Ascending aorta (tissue), 2 donors: ENCODE measurements at regions not wholly inside any gene's neighbourhood (a gene's known extent, or its start where the extent isn't known, plus 50 kb on each side); places are given as distances from the start of the nearest gene placed in this dataset.

ENCODE experiments used
- DNase-seq, 2 donors: peaks; one replicate each; pipeline ENCODE4 v3.0.0-alpha.2; 2019; ENCODE audit warnings: low spot score in 2 of 2
- H3K27ac ChIP-seq, 2 donors: fragments of 200-600 bp; sonication (generic); one replicate each; pipeline ENCODE4 v1.5.1; 2016 to 2017; ENCODE audit warnings: mild to moderate bottlenecking in 1 of 2
- H3K27me3 ChIP-seq: fragments of 200-600 bp; sonication (generic); one replicate; pipeline ENCODE4 v1.5.1; 2017
- H3K36me3 ChIP-seq, 2 donors: fragments of 200-600 bp; sonication (generic); one replicate each; pipeline ENCODE4 v1.5.1; 2016
- H3K4me1 ChIP-seq, 2 donors: fragments of 200-600 bp; sonication (generic); one replicate each; pipeline ENCODE4 v1.5.1; 2016 to 2017; ENCODE audit warnings: mild to moderate bottlenecking in 1 of 2
- H3K4me3 ChIP-seq, 2 donors: fragments of 200-600 bp; sonication (generic); one replicate each; pipeline ENCODE4 v1.5.1; 2016 to 2017; ENCODE audit warnings: mild to moderate bottlenecking in 1 of 2
- H3K9me3 ChIP-seq, 2 donors: fragments of 200-600 bp; sonication (generic); one replicate each; pipeline ENCODE4 v1.5.1; 2016
- CTCF ChIP-seq, 3 experiments: fragments of 200-600 bp in 2 of 3; fragments of 450-650 bp in 1 of 3; sonication (generic) in 2 of 3; IDR thresholded peaks; one replicate each; pipeline ENCODE4 v1.5.1; 2016 to 2019; ENCODE audit warnings: antibody characterized with exemption in 3 of 3, mild to moderate bottlenecking in 1 of 3, moderate library complexity in 1 of 3
- intact Hi-C: fragments of 100-400 bp; cut with DNase I; formaldehyde crosslinking; loops from one replicate; pipeline ENCODE4 v1.15.1; 2023

GRCh38 chr21:35895598-35895997, 164.7 kb downstream of the SETD4 start:
- Histone ChIP-seq H3K9me3 (no peaks in the 10 kb centered on the region), H3K36me3 (no peaks in the 10 kb centered on the region), H3K27ac (no peak overlapping the region), H3K27me3 (no peaks in the 10 kb centered on the region), H3K4me1 (no peaks in the 10 kb centered on the region), H3K4me3 (no peak overlapping the region)
- TF ChIP-seq CTCF (IDR thresholded peaks at IDR 0.05) = no peak
- DNase-seq = no peak
- intact Hi-C loops = no loop called here

GRCh38 chr21:35893156-35893555, 167.2 kb downstream of the SETD4 start:
- intact Hi-C loops = no loop called here
- Histone ChIP-seq H3K36me3 (no peaks in the 10 kb centered on the region), H3K4me1 (no peaks in the 10 kb centered on the region), H3K27me3 (no peaks in the 10 kb centered on the region), H3K27ac (no peak overlapping the region), H3K9me3 (no peaks in the 10 kb centered on the region), H3K4me3 (no peak overlapping the region)
- DNase-seq = no peak
- TF ChIP-seq CTCF (IDR thresholded peaks at IDR 0.05) = no peak

- no peak overlapping the region for H3K27ac ChIP-seq
- intact Hi-C loops = no loop called here
- no peaks in the 10 kb centered on the region for H3K36me3 ChIP-seq
- no peaks in the 10 kb centered on the region for H3K9me3 ChIP-seq
- no peaks in the 10 kb centered on the region for H3K27me3 ChIP-seq
- no peak for TF ChIP-seq CTCF (IDR thresholded peaks at IDR 0.05)
- no peak for DNase-seq
- H3K4me3 ChIP-seq = no peak overlapping the region
- H3K4me1 ChIP-seq = no peaks in the 10 kb centered on the region
Measured at GRCh38 chr21:35886887-35887286, 173.4 kb downstream of the SETD4 start.

GRCh38 chr21:35885942-35886541, 174.3 kb downstream of the SETD4 start:
- intact Hi-C loops = no loop called here
- Histone ChIP-seq H3K27me3 (no peaks in the 10 kb centered on the region), H3K27ac (no peak overlapping the region), H3K4me1 (no peaks in the 10 kb centered on the region), H3K9me3 (no peaks in the 10 kb centered on the region), H3K4me3 (no peak overlapping the region), H3K36me3 (no peaks in the 10 kb centered on the region)
- TF ChIP-seq CTCF (IDR thresholded peaks at IDR 0.05) = no peak
- no peak for DNase-seq

- no peak overlapping the region for H3K4me3 ChIP-seq
- H3K9me3 ChIP-seq = no peaks in the 10 kb centered on the region
- no peaks in the 10 kb centered on the region for H3K36me3 ChIP-seq
- intact Hi-C loops = no loop called here
- no peaks in the 10 kb centered on the region for H3K27me3 ChIP-seq
- TF ChIP-seq CTCF (IDR thresholded peaks at IDR 0.05) = no peak
- H3K4me1 ChIP-seq = no peaks in the 10 kb centered on the region
- no peak overlapping the region for H3K27ac ChIP-seq
- DNase-seq = no peak
Measured at GRCh38 chr21:35882791-35883240, 177.5 kb downstream of the SETD4 start.

GRCh38 chr21:35873441-35873840, 186.9 kb downstream of the SETD4 start:
- Histone ChIP-seq H3K27ac (no peak overlapping the region), H3K4me3 (no peak overlapping the region), H3K27me3 (no peaks in the 10 kb centered on the region), H3K4me1 (no peaks in the 10 kb centered on the region), H3K9me3 (peaks cover 0 to 6% of the 10 kb centered on the region in 2 donors), H3K36me3 (no peaks in the 10 kb centered on the region)
- TF ChIP-seq CTCF (IDR thresholded peaks at IDR 0.05) = no peak
- no peak for DNase-seq
- intact Hi-C loops = no loop called here
